ENCODE measurements at regions not wholly inside any gene's neighbourhood (a gene's known extent, or its start where the extent isn't known, plus 50 kb on each side); places are given as distances from the start of the nearest gene placed in this dataset.
"Not testable (repeated sequence)": the region's sequence is repeated elsewhere in the genome, so short reads cannot be mapped to it uniquely, and the experiment has no call there.

DNA sequence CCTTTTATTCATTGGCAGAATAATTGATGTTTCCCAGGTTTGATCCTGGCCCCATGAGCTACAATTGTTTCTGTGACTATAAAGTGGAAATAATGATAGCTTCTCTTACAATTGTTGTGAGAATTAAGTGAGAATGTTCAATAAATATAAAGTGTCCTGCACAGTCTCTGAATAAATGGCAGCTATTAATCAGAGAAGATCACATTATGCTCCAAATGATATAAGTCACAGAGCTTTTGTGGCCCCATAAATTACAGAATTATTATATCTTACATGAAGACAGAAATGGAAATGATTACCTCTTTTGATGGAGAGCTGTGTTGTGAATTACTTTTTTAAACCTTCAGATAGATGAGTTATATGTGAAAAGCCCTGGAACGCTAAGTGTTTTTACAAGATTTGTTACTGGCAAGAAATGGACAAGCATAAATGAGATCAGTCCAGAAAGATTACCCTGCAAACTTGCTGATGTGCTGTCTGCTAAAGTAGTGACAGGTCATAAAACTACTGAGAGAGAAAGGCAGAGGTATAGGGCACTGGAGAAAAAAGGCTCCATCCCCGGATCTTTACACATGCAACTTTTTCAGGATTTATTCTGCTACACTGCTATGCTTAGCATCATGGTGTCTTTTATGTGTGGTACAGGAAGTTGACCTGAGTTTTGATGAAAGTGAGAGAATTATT lies 750.9 kb upstream of the GOT2 start:
- no peak overlapping the region for H3K4me3 ChIP-seq (ENCODE audit: control insufficient read depth, low read depth, low read length)
- TF ChIP-seq, protein P1, sequence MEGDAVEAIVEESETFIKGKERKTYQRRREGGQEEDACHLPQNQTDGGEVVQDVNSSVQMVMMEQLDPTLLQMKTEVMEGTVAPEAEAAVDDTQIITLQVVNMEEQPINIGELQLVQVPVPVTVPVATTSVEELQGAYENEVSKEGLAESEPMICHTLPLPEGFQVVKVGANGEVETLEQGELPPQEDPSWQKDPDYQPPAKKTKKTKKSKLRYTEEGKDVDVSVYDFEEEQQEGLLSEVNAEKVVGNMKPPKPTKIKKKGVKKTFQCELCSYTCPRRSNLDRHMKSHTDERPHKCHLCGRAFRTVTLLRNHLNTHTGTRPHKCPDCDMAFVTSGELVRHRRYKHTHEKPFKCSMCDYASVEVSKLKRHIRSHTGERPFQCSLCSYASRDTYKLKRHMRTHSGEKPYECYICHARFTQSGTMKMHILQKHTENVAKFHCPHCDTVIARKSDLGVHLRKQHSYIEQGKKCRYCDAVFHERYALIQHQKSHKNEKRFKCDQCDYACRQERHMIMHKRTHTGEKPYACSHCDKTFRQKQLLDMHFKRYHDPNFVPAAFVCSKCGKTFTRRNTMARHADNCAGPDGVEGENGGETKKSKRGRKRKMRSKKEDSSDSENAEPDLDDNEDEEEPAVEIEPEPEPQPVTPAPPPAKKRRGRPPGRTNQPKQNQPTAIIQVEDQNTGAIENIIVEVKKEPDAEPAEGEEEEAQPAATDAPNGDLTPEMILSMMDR (conservative IDR thresholded peaks at IDR 0.05; ENCODE audit: control insufficient read depth, insufficient read depth, low read depth, low read length) = no peak
- DNase-seq (ENCODE audit: low read depth) = no peak

DNA sequence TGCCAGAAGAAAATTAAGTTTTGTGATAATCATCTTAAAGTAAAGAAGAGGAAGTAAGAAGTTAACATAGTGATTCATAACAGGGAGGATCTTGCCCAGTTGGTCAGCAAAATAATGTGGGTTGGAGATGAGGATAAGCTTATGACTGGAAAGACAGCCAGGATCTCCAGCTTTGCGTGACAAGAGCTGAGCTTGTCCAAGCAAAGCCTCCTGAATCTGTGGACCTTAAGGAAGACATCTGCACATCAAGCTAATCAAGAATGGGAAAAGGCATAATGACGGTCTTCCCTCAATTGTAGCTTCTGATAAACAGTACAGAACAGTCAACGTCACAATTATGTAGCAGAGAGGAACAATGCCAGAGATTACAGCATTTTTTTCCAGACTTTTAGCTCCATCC lies 744.7 kb upstream of the GOT2 start:
- DNase-seq (ENCODE audit: low read depth) = peak; percentile 14
- TF ChIP-seq, protein P1 (conservative IDR thresholded peaks at IDR 0.05; ENCODE audit: control insufficient read depth, insufficient read depth, low read depth, low read length) = no peak
- H3K4me3 ChIP-seq (ENCODE audit: control insufficient read depth, low read depth, low read length) = no peak overlapping the region

DNA sequence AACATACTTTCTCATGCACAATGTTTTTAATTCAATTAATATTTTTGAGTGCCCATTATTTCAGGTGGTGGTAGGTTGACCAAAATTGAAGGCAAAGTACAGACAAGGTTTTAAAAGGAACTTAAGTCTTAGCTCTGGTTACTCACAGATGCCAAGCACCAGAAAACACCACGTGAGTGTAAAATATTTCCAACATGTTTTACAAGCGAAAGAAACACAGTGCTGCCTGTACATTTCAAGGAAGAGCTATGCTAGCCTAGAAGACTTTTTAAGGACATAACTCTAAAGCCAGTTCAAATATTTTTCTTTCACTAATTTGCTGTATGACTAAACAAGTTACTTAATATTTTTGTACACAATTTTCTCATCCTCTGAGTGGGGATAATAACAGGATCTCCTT lies 736.4 kb upstream of the GOT2 start:
- no peak overlapping the region for H3K4me3 ChIP-seq (ENCODE audit: control insufficient read depth, low read depth, low read length)
- DNase-seq (ENCODE audit: low read depth) = no peak
- TF ChIP-seq, protein P1 (conservative IDR thresholded peaks at IDR 0.05; ENCODE audit: control insufficient read depth, insufficient read depth, low read depth, low read length) = no peak

DNA sequence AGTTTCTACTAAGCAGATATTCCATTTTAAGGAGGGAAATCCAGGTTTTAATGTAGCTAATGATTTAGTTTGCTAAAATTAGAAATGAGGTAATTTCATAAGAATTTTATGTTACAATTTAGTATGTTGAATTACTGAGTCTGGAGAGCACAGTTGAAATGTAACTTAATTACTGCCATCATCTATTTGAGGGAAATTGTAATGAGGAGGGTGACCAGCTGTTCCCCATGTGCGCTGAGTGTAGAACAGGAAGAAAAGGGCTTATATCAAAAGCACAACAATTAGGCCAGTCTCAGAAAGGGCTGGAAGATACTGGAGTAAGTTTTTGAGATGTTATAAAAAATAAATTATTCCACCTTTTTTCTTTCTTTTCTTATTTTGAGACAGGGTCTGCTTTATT lies 735.1 kb upstream of the GOT2 start:
- no peak for DNase-seq (ENCODE audit: low read depth)
- H3K4me3 ChIP-seq (ENCODE audit: control insufficient read depth, low read depth, low read length) = no peak overlapping the region
- TF ChIP-seq, protein P1 (conservative IDR thresholded peaks at IDR 0.05; ENCODE audit: control insufficient read depth, insufficient read depth, low read depth, low read length) = no peak

DNA sequence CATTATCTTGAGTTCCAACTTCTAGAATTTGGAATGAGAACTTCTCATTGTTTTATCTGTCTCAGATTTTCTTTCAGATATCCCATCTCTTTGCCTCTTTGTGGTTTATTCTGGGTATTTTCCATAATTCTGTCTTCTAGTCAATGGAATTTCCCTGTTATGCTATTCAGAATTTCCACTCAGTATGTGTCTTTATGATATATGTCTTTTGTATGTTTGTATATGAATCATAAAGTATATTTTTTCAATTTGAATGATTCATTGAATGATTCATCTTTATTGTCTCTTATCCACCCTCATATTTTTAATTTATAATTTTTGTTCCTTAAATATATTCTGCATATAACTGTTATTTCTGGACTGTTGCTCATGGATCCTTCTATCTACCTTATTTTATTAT lies 729.7 kb upstream of the GOT2 start:
- no peak overlapping the region for H3K4me3 ChIP-seq (ENCODE audit: control insufficient read depth, low read depth, low read length)
- TF ChIP-seq, protein P1 (conservative IDR thresholded peaks at IDR 0.05; ENCODE audit: control insufficient read depth, insufficient read depth, low read depth, low read length) = no peak
- no peak for DNase-seq (ENCODE audit: low read depth)

DNA sequence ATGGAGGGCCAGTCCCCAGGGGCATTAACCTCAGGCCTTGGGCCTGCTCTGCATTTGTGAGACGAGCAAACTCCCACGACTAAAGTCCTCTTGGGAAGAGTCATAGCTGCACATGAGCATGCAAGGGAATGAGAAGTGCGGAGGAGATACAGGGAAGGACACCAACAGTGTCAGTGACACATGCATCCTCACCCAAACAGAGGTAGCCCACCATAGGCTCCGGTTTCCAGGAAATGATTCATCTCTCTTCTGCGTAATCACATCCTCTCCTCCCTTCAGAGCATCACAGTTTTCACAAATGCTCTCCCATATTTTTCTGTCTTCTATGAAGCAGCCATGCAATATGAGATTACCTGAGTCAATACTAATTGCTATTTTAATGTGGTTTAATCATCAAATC lies 725.7 kb upstream of the GOT2 start:
- TF ChIP-seq, protein P1 (conservative IDR thresholded peaks at IDR 0.05; ENCODE audit: control insufficient read depth, insufficient read depth, low read depth, low read length) = no peak
- peak; percentile 23 for DNase-seq (ENCODE audit: low read depth)
- no peak overlapping the region for H3K4me3 ChIP-seq (ENCODE audit: control insufficient read depth, low read depth, low read length)

DNA sequence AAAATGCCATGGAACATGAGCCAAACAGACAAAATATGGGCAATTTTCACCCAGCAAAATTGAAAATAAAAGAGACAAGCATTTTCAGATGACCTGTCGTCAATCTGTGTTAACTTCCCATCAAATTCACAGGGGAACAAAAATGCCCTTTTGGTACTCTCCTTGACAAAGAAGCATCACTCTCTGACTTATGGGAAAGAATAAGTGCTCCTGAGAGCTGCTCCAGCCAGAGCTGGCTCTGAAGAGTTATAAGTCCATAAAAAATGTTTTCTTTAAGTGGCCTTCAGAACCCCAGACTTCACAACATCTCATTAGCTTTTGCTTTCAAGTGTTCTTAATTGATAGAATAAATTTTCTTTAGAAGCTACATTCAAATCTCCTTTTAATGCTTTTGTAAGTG lies 721.4 kb upstream of the GOT2 start:
- TF ChIP-seq, protein P1 (conservative IDR thresholded peaks at IDR 0.05; ENCODE audit: control insufficient read depth, insufficient read depth, low read depth, low read length) = no peak
- no peak for DNase-seq (ENCODE audit: low read depth)
- no peak overlapping the region for H3K4me3 ChIP-seq (ENCODE audit: control insufficient read depth, low read depth, low read length)

DNA sequence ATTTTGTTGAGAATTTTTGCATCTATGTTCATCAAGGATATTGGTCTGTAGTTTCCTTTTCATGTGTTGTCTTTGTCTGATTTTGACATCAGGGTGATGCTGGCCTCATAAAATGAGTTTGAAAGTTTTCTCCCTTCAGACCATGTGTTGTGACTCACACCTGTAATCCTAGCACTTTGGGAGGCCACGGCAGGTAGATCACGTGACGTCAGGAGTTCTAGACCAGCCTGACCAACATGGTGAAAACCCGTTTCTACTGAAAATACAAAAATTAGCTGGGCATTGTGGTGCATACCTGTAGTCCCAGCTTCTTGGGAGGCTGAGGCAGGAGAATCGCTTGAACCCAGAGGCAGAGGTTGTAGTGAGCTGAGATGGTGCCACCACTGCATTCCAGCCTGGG lies 716.4 kb upstream of the GOT2 start:
- not testable (repeated sequence) for H3K4me3 ChIP-seq (ENCODE audit: control insufficient read depth, low read depth, low read length); DNase-seq (ENCODE audit: low read depth)
